ENCODE measurements at regions not wholly inside any gene's neighbourhood (a gene's known extent, or its start where the extent isn't known, plus 50 kb on each side); places are given as distances from the start of the nearest gene placed in this dataset.

- TF ChIP-seq CTCF (conservative IDR thresholded peaks at IDR 0.05) (no peak), EZH2 (IDR thresholded peaks at IDR 0.05; ENCODE audit: low read depth) (no peak)
Measured at GRCh38 chr4:18691431-18692200, 670.1 kb upstream of the LCORL start.

All from PC-9 (cell line).